Inferior parietal cortex (tissue), 1 donor: ENCODE measurements at regions not wholly inside any gene's neighbourhood (a gene's known extent, or its start where the extent isn't known, plus 50 kb on each side); places are given as distances from the start of the nearest gene placed in this dataset.
"Not testable (repeated sequence)": the region's sequence is repeated elsewhere in the genome, so short reads cannot be mapped to it uniquely, and the experiment has no call there.

Source experiments
- DNase-seq: peaks from one replicate; pipeline ENCODE4 v3.0.0-alpha.2; 2016; ENCODE audit errors: extremely low spot score

- DNase-seq = no peak
Observed at GRCh38 chr15:31219221-31219620, 107.4 kb upstream of the KLF13 start.

GRCh38 chr15:31221936-31222515, 104.6 kb upstream of the KLF13 start:
- DNase-seq = no peak

GRCh38 chr15:31222773-31223341, 103.8 kb upstream of the KLF13 start:
- DNase-seq = no peak

- no peak for DNase-seq
Observed at GRCh38 chr15:31223478-31224350, 102.9 kb upstream of the KLF13 start.

GRCh38 chr15:31224661-31225060, 102.0 kb upstream of the KLF13 start:
- not testable (repeated sequence) for DNase-seq

- no peak for DNase-seq
Observed at GRCh38 chr15:31225356-31225955, 101.2 kb upstream of the KLF13 start.

- DNase-seq = no peak
Observed at GRCh38 chr15:31226021-31226420, 100.6 kb upstream of the KLF13 start.

GRCh38 chr15:31227235-31227634, 99.4 kb upstream of the KLF13 start:
- no peak for DNase-seq

GRCh38 chr15:31228011-31228484, 98.6 kb upstream of the KLF13 start:
- no peak for DNase-seq

- no peak for DNase-seq
Observed at GRCh38 chr15:31228980-31229826, 97.4 kb upstream of the KLF13 start.

GRCh38 chr15:31230630-31231485, 95.8 kb upstream of the KLF13 start:
- DNase-seq = no peak

- no peak for DNase-seq
Observed at GRCh38 chr15:31234815-31235214, 91.8 kb upstream of the KLF13 start.

GRCh38 chr15:31235311-31236183, 91.1 kb upstream of the KLF13 start:
- DNase-seq = no peak

- peak; percentile 75 for DNase-seq
Observed at GRCh38 chr15:31236184-31237042, 90.2 kb upstream of the KLF13 start.

GRCh38 chr15:31237043-31237324, 89.7 kb upstream of the KLF13 start:
- DNase-seq = no peak

- DNase-seq = no peak
Observed at GRCh38 chr15:31238906-31239305, 87.7 kb upstream of the KLF13 start.

- DNase-seq = no peak
Observed at GRCh38 chr15:31239409-31239808, 87.2 kb upstream of the KLF13 start.

- no peak for DNase-seq
Observed at GRCh38 chr15:31241888-31242522, 84.6 kb upstream of the KLF13 start.
